K562 (cell line): ENCODE measurements at regions not wholly inside any gene's neighbourhood (a gene's known extent, or its start where the extent isn't known, plus 50 kb on each side); places are given as distances from the start of the nearest gene placed in this dataset.

Experiments
- CTCF ChIP-seq, 3 experiments: IDR thresholded peaks in 2 of 3; conservative IDR thresholded peaks in 1 of 3; 2 replicates each; pipeline ENCODE4 v1.5.1; 2011 to 2012; ENCODE audit warnings: low read length in 3 of 3, mild to moderate bottlenecking in 3 of 3, control low read depth in 2 of 3, improper control_type of control experiment in 1 of 3, inconsistent platforms in 1 of 3, low read depth in 1 of 3, mixed read lengths in 1 of 3, moderate library complexity in 1 of 3; ENCODE audit not compliant: insufficient read depth in 2 of 3
- IRF1 ChIP-seq: sonication (generic); formaldehyde crosslinking; IDR thresholded peaks from 2 replicates; pipeline ENCODE4 v1.8.0; 2022; ENCODE audit warnings: missing genetic modification reagents, mild to moderate bottlenecking, borderline replicate concordance
- REST ChIP-seq, 2 experiments: fragments of 450-650 bp; formaldehyde crosslinking in 1 of 2; IDR thresholded peaks; 2 replicates each; pipeline versions ENCODE4 v1.4.0 to v1.6.1; 2014 to 2020; ENCODE audit warnings: mild to moderate bottlenecking in 2 of 2, borderline replicate concordance in 1 of 2, low read depth in 1 of 2
- SMC3 ChIP-seq: conservative IDR thresholded peaks from 2 replicates; pipeline ENCODE4 v1.6.1; 2011; ENCODE audit warnings: low read depth, low read length, improper control_type of control experiment; ENCODE audit not compliant: insufficient read depth
- SUPT5H ChIP-seq: fragments of 450-650 bp; IDR thresholded peaks from 2 replicates; pipeline ENCODE4 v1.6.1; 2016
- TAF9B ChIP-seq: fragments of 450-650 bp; IDR thresholded peaks from 2 replicates; pipeline ENCODE4 v1.6.1; 2018; ENCODE audit warnings: mild to moderate bottlenecking; ENCODE audit not compliant: partially characterized antibody
- TRIM28 ChIP-seq: fragments of 450-650 bp; IDR thresholded peaks from 2 replicates; pipeline ENCODE4 v1.6.1; 2017
- ZNF518B ChIP-seq: fragments of 250-450 bp; sonication (Bioruptor Pico); IDR thresholded peaks from 2 replicates; pipeline ENCODE4 v1.5.0; 2021; ENCODE audit warnings: mild to moderate bottlenecking, moderate library complexity
- ZNF695 ChIP-seq: fragments of 450-650 bp; formaldehyde crosslinking; IDR thresholded peaks from 2 replicates; pipeline ENCODE4 v1.4.0; 2020; ENCODE audit warnings: mild to moderate bottlenecking, moderate library complexity

GRCh38 chr22:48492366-48493320 is 1335.0 kb downstream of the BRD1 start (continued):
- TF ChIP-seq CTCF (IDR thresholded peaks at IDR 0.05 in 2 of 3, conservative IDR thresholded peaks at IDR 0.05 in 1 of 3; ENCODE audit: insufficient read depth in 2 of 3, low read depth in 1 of 3, low read length in 3 of 3) (peak; percentile 59 to 73 (median 73)), REST (IDR thresholded peaks at IDR 0.05; ENCODE audit: borderline replicate concordance) (peak; percentile 56; the same call in 1 of the 2 replicates), REST (CRISPR knock-in tag; IDR thresholded peaks at IDR 0.05; ENCODE audit: low read depth) (no peak), ZNF518B (CRISPR knock-in tag) (no peak), TRIM28 (no peak), TAF9B (no peak), SMC3 (peak; percentile 46; the same call in 1 of the 2 replicates), IRF1 (CRISPR knock-in tag) (no peak), SUPT5H (no peak), ZNF695 (CRISPR knock-in tag) (no peak)
